Transverse colon (tissue), 4 donors: ENCODE measurements at regions not wholly inside any gene's neighbourhood (a gene's known extent, or its start where the extent isn't known, plus 50 kb on each side); places are given as distances from the start of the nearest gene placed in this dataset.

ENCODE experiments used
- POLR2AphosphoS5 ChIP-seq, 3 donors: sonication (generic); formaldehyde crosslinking; IDR thresholded peaks; one replicate each; pipeline ENCODE4 v1.6.1; 2016; ENCODE audit warnings: antibody characterized with exemption in 3 of 3
- TF ChIP-seq, protein P1 (sequence below), 5 experiments: fragments of 200-600 bp in 3 of 5; fragments of 450-650 bp in 2 of 5; sonication (generic) in 3 of 5; IDR thresholded peaks; 1 replicate in 2 of 5; 2 replicates in 3 of 5; pipeline ENCODE4 v1.5.1; 2016 to 2017; ENCODE audit warnings: antibody characterized with exemption in 5 of 5, inconsistent platforms in 3 of 5, mild to moderate bottlenecking in 2 of 5, moderate library complexity in 1 of 5

DNA sequence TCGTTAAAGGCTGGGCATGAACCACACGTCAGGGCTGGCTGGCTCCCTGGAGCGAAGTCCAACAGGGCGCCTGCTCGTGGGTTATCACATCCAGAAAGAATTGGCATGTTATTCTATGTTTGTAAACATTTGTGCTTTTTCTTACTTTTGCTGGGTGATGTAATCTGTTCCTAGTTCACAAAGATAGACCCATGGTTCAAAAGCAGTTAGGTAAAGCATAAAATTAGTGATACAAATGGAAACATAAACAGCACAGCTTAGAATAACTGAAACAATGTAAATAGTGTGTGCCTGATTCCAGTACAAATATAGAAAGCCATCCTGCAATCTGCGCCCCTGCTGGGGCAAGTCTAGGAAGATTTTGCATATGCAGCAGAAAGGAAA lies 184.0 kb upstream of the C1orf174 start:
- TF ChIP-seq, protein P1, sequence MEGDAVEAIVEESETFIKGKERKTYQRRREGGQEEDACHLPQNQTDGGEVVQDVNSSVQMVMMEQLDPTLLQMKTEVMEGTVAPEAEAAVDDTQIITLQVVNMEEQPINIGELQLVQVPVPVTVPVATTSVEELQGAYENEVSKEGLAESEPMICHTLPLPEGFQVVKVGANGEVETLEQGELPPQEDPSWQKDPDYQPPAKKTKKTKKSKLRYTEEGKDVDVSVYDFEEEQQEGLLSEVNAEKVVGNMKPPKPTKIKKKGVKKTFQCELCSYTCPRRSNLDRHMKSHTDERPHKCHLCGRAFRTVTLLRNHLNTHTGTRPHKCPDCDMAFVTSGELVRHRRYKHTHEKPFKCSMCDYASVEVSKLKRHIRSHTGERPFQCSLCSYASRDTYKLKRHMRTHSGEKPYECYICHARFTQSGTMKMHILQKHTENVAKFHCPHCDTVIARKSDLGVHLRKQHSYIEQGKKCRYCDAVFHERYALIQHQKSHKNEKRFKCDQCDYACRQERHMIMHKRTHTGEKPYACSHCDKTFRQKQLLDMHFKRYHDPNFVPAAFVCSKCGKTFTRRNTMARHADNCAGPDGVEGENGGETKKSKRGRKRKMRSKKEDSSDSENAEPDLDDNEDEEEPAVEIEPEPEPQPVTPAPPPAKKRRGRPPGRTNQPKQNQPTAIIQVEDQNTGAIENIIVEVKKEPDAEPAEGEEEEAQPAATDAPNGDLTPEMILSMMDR (IDR thresholded peaks at IDR 0.05) = no peak
- TF ChIP-seq POLR2AphosphoS5 (IDR thresholded peaks at IDR 0.05) = no peak
